ENCODE measurements at regions not wholly inside any gene's neighbourhood (a gene's known extent, or its start where the extent isn't known, plus 50 kb on each side); places are given as distances from the start of the nearest gene placed in this dataset.

DNA sequence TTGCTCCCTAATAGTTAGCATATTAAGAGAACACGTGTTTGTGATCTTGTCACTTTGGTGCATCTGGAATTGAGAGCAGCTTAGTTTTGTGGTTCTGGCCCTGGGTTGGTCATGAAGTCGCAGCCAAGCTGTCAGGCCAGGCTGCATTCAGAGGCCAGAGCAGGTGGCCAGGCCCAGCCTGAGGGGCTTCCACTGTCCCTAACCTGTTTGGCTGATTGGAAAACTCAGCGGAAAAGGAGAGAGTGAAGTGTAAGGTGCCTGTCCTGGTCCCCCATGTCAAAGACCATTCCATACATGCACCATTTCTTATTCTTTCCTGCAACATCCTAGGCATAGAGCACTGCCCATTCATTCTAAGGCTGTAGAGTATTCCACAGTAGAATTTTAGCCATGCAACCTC is 111.5 kb upstream of the IGLL5 start:
- Histone ChIP-seq H3K4me2 (no peak overlapping the region), H3K9me3 (ENCODE audit: low read depth) (no peaks in the 10 kb centered on the region), H2AFZ (no peak overlapping the region), H4K20me1 (ENCODE audit: insufficient read depth, poor library complexity, severe bottlenecking) (no peaks in the 10 kb centered on the region), H3K4me3 (no peak overlapping the region), H3K27me3 (no peaks in the 10 kb centered on the region), H3K36me3 (replicated peaks; ENCODE audit: insufficient read depth, low read depth) (no peaks in the 10 kb centered on the region), H3K9me2 (replicated peaks; ENCODE audit: insufficient read depth) (no peaks in the 10 kb centered on the region), H3K79me2 (no peaks in the 10 kb centered on the region), H3K27ac (no peak overlapping the region), H3K4me1 (ENCODE audit: insufficient read depth) (no peaks in the 10 kb centered on the region)
- DNase-seq (ENCODE audit: low spot score): no peak
- WGBS (ENCODE audit: low lambda C conversion rate, missing lambda C conversion rate): 72% methylated on average over 3 of the region's 3 CpGs
- TF ChIP-seq, protein P1, sequence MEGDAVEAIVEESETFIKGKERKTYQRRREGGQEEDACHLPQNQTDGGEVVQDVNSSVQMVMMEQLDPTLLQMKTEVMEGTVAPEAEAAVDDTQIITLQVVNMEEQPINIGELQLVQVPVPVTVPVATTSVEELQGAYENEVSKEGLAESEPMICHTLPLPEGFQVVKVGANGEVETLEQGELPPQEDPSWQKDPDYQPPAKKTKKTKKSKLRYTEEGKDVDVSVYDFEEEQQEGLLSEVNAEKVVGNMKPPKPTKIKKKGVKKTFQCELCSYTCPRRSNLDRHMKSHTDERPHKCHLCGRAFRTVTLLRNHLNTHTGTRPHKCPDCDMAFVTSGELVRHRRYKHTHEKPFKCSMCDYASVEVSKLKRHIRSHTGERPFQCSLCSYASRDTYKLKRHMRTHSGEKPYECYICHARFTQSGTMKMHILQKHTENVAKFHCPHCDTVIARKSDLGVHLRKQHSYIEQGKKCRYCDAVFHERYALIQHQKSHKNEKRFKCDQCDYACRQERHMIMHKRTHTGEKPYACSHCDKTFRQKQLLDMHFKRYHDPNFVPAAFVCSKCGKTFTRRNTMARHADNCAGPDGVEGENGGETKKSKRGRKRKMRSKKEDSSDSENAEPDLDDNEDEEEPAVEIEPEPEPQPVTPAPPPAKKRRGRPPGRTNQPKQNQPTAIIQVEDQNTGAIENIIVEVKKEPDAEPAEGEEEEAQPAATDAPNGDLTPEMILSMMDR (IDR thresholded peaks at IDR 0.05; ENCODE audit: poor library complexity): no peak
- TF ChIP-seq EZH2 (IDR thresholded peaks at IDR 0.05; ENCODE audit: borderline replicate concordance) (no peak), EZH2phosphoT487 (IDR thresholded peaks at IDR 0.05; ENCODE audit: low read depth, severe bottlenecking, unreplicated experiment) (no peak)

DNA sequence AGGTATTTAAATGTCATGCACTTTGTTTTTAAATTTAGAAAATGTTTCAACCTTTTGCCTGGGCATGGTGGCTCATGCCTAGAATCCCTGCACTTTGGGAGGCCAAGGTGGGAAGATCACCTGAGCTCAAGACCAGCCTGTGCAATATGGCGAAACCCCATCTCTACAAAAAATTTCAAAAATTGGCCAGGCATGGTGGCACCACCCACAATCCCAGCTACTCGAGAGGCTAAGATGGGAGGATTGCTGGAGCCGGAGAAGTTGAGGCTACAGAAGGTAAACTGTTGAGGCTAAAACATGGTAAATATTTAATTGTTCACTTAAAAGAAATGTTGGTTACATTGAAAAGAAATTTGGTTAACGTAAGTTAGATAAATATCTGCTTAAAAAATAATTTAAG is 108.4 kb upstream of the IGLL5 start:
- H3K4me1 ChIP-seq (ENCODE audit: insufficient read depth): no peaks in the 10 kb centered on the region
- no peak overlapping the region for H3K4me2 ChIP-seq
- no peak overlapping the region for H3K4me3 ChIP-seq
- H3K27ac ChIP-seq: no peak overlapping the region
- no peaks in the 10 kb centered on the region for H3K9me3 ChIP-seq (ENCODE audit: low read depth)
- H2AFZ ChIP-seq: no peak overlapping the region
- DNase-seq (ENCODE audit: low spot score): no peak
- WGBS (ENCODE audit: low lambda C conversion rate, missing lambda C conversion rate): 89% methylated on average over 4 of the region's 4 CpGs
- H4K20me1 ChIP-seq (ENCODE audit: insufficient read depth, poor library complexity, severe bottlenecking): no peaks in the 10 kb centered on the region
- H3K27me3 ChIP-seq: no peaks in the 10 kb centered on the region
- H3K79me2 ChIP-seq: no peaks in the 10 kb centered on the region
- H3K9me2 ChIP-seq (replicated peaks; ENCODE audit: insufficient read depth): no peaks in the 10 kb centered on the region
- TF ChIP-seq, protein P1 (IDR thresholded peaks at IDR 0.05; ENCODE audit: poor library complexity): no peak
- TF ChIP-seq EZH2phosphoT487 (IDR thresholded peaks at IDR 0.05; ENCODE audit: low read depth, severe bottlenecking, unreplicated experiment): no peak
- no peak for TF ChIP-seq EZH2 (IDR thresholded peaks at IDR 0.05; ENCODE audit: borderline replicate concordance)
- no peaks in the 10 kb centered on the region for H3K36me3 ChIP-seq (replicated peaks; ENCODE audit: insufficient read depth, low read depth)

DNA sequence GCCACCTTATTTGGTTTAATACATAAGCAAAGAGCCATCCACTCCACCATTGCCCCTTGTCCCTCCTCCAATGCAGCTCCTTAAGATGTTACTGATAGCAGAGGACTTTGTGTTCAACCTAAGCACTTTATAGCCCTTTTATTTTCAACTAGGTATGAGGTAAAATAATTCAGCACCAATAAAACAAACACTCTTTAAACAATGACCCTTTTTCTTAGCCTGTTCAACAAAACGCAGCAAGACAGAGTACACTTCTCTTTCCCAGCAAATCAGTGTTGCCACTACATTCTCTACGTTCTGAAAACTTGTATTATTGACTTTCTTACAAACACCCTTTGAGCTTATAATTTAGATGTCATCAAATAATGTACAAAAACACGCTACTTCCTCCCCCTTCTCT is 104.0 kb upstream of the IGLL5 start:
- Histone ChIP-seq H3K79me2 (no peaks in the 10 kb centered on the region), H3K36me3 (replicated peaks; ENCODE audit: insufficient read depth, low read depth) (no peaks in the 10 kb centered on the region), H3K4me2 (peak overlapping the region; percentile 17), H3K9me3 (ENCODE audit: low read depth) (no peaks in the 10 kb centered on the region), H3K4me1 (ENCODE audit: insufficient read depth) (peaks cover 19% of the 10 kb centered on the region), H3K9me2 (replicated peaks; ENCODE audit: insufficient read depth) (no peaks in the 10 kb centered on the region), H4K20me1 (ENCODE audit: insufficient read depth, poor library complexity, severe bottlenecking) (no peaks in the 10 kb centered on the region), H2AFZ (no peak overlapping the region), H3K27me3 (no peaks in the 10 kb centered on the region), H3K27ac (peak overlapping the region; percentile 51), H3K4me3 (no peak overlapping the region)
- no peak for DNase-seq (ENCODE audit: low spot score)
- no peak for TF ChIP-seq EZH2phosphoT487 (IDR thresholded peaks at IDR 0.05; ENCODE audit: low read depth, severe bottlenecking, unreplicated experiment)
- TF ChIP-seq, protein P1 (IDR thresholded peaks at IDR 0.05; ENCODE audit: poor library complexity): no peak
- TF ChIP-seq EZH2 (IDR thresholded peaks at IDR 0.05; ENCODE audit: borderline replicate concordance): no peak
- WGBS (ENCODE audit: low lambda C conversion rate, missing lambda C conversion rate): 33% methylated on average over 3 of the region's 3 CpGs

All from hepatocyte (in vitro differentiated cells).